SIG-M5 (cell line): ENCODE measurements at regions not wholly inside any gene's neighbourhood (a gene's known extent, or its start where the extent isn't known, plus 50 kb on each side); places are given as distances from the start of the nearest gene placed in this dataset.

Source experiments
- DNase-seq: peaks from one replicate; lab custom pipeline; 2025; lab: John Stamatoyannopoulos, UW

GRCh38 chr16:86889974-86890373 is 311.6 kb downstream of the FOXL1 start:
- DNase-seq, result no peak

GRCh38 chr16:86891121-86891520 is 312.8 kb downstream of the FOXL1 start:
- no peak for DNase-seq

- DNase-seq, result no peak
These were observed 313.3 kb downstream of the FOXL1 start for GRCh38 chr16:86891631-86892030.

GRCh38 chr16:86892509-86892908 is 314.2 kb downstream of the FOXL1 start:
- no peak for DNase-seq

- no peak for DNase-seq
These were observed 315.2 kb downstream of the FOXL1 start for GRCh38 chr16:86893506-86893905.

GRCh38 chr16:86894029-86894567 is 315.7 kb downstream of the FOXL1 start:
- DNase-seq, result no peak

GRCh38 chr16:86894925-86895324 is 316.6 kb downstream of the FOXL1 start:
- no peak for DNase-seq

- no peak for DNase-seq
These were observed 317.3 kb downstream of the FOXL1 start for GRCh38 chr16:86895606-86896005.

GRCh38 chr16:86896976-86897375 is 318.6 kb downstream of the FOXL1 start:
- DNase-seq, result no peak

GRCh38 chr16:86897486-86897885 is 319.1 kb downstream of the FOXL1 start:
- no peak for DNase-seq

- no peak for DNase-seq
These were observed 320.0 kb downstream of the FOXL1 start for GRCh38 chr16:86898386-86898785.

- no peak for DNase-seq
These were observed 320.8 kb downstream of the FOXL1 start for GRCh38 chr16:86899151-86899550.

GRCh38 chr16:86899757-86900156 is 321.4 kb downstream of the FOXL1 start:
- DNase-seq, result no peak

GRCh38 chr16:86901483-86901882 is 323.1 kb downstream of the FOXL1 start:
- DNase-seq, result no peak

- DNase-seq, result no peak
These were observed 324.3 kb downstream of the FOXL1 start for GRCh38 chr16:86902656-86903001.

- DNase-seq, result no peak
These were observed 324.7 kb downstream of the FOXL1 start for GRCh38 chr16:86903068-86903467.

GRCh38 chr16:86905302-86905701 is 327.0 kb downstream of the FOXL1 start:
- DNase-seq, result no peak

GRCh38 chr16:86906623-86907022 is 328.3 kb downstream of the FOXL1 start:
- no peak for DNase-seq

GRCh38 chr16:86909359-86910160 is 331.2 kb downstream of the FOXL1 start:
- DNase-seq, result no peak

- DNase-seq, result no peak
These were observed 331.9 kb downstream of the FOXL1 start for GRCh38 chr16:86910161-86910769.

GRCh38 chr16:86911437-86911958 is 333.1 kb downstream of the FOXL1 start:
- DNase-seq, result no peak

GRCh38 chr16:86913886-86914285 is 335.5 kb downstream of the FOXL1 start:
- DNase-seq, result no peak
